NB4 (cell line): ENCODE measurements at regions not wholly inside any gene's neighbourhood (a gene's known extent, or its start where the extent isn't known, plus 50 kb on each side); places are given as distances from the start of the nearest gene placed in this dataset.

ENCODE experiments used
- MAX ChIP-seq: IDR thresholded peaks from 2 replicates; pipeline ENCODE4 v1.6.1; 2011; ENCODE audit warnings: low read depth, low read length
- POLR2A ChIP-seq: IDR thresholded peaks from 2 replicates; pipeline ENCODE4 v1.6.1; 2011; ENCODE audit warnings: mild to moderate bottlenecking; ENCODE audit not compliant: insufficient read length; ENCODE audit errors: extremely low read depth
- TF ChIP-seq, protein P1 (sequence below): IDR thresholded peaks from one replicate; pipeline ENCODE4 v1.5.1; 2012; ENCODE audit warnings: low read depth, low read length

DNA sequence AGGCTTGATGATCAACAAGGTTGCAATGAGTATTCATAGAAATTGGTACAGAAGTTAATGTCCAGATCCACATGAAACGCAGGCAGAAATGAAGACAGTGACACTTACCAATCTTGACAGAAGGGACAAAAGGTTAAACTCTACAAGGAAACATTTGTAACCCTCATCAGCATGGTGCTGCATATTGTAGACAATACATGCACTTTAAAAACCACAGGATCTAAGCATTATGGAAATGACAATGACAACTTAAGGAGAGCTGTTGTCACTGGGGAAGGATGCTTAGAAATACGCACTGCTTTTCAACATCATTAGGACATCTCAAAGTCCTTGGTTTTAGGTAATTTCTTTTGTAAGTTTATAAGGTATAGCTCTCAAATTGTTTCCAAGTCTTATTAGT is 130.6 kb downstream of the ATP23 start:
- TF ChIP-seq POLR2A (no peak), MAX (no peak)
- TF ChIP-seq, protein P1, sequence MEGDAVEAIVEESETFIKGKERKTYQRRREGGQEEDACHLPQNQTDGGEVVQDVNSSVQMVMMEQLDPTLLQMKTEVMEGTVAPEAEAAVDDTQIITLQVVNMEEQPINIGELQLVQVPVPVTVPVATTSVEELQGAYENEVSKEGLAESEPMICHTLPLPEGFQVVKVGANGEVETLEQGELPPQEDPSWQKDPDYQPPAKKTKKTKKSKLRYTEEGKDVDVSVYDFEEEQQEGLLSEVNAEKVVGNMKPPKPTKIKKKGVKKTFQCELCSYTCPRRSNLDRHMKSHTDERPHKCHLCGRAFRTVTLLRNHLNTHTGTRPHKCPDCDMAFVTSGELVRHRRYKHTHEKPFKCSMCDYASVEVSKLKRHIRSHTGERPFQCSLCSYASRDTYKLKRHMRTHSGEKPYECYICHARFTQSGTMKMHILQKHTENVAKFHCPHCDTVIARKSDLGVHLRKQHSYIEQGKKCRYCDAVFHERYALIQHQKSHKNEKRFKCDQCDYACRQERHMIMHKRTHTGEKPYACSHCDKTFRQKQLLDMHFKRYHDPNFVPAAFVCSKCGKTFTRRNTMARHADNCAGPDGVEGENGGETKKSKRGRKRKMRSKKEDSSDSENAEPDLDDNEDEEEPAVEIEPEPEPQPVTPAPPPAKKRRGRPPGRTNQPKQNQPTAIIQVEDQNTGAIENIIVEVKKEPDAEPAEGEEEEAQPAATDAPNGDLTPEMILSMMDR: no peak
